Right ventricle myocardium inferior (tissue), 1 donor: ENCODE measurements at regions not wholly inside any gene's neighbourhood (a gene's known extent, or its start where the extent isn't known, plus 50 kb on each side); places are given as distances from the start of the nearest gene placed in this dataset.
A peak's percentile ranks its signal among the peaks of the same experiment; 100 is the strongest.
"Not testable (repeated sequence)": the region's sequence is repeated elsewhere in the genome, so short reads cannot be mapped to it uniquely, and the experiment has no call there.

Source experiments
- ATAC-seq: fragments of 200-7000 bp; cut with Tn5 transposase; one replicate; pipeline ENCODE4 v1.9.1; 2020; ENCODE audit warnings: mild to moderate bottlenecking, moderate library complexity
- DNase-seq: peaks from one replicate; pipeline ENCODE4 v3.0.0; 2021; ENCODE audit errors: missing footprints
- intact Hi-C: fragments of 100-400 bp; cut with DNase I; formaldehyde crosslinking; loops from one replicate; pipeline ENCODE4 v1.11.0; 2022
- donor health status: DM: no; HTN: yes; CAD: no; lungs with severe emphysema.

DNA sequence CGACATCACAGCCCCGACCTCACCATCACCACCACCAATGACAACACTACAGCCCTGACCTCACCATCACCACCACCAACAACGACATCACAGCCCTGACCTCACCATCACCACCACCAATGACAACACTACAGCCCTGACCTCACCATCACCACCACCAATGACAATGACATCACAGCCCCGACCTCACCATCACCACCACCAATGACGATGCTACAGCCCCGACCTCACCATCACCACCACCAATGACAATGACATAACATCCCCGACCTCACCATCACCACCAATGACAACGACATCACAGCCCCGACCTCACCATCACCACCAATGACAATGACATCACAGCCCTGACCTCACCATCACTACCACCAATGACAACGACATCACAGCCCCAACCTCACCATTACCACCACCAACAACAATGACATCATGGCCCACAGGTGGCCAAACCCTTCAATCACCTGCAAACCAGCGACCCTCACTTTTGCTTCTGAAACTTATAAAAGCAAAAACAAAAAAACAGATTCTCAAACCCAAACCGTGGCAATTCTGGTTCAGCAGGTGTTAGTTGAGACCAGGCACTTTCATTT, 70.7 kb upstream of the TMEM18 start:
- ATAC-seq = no peak

DNA sequence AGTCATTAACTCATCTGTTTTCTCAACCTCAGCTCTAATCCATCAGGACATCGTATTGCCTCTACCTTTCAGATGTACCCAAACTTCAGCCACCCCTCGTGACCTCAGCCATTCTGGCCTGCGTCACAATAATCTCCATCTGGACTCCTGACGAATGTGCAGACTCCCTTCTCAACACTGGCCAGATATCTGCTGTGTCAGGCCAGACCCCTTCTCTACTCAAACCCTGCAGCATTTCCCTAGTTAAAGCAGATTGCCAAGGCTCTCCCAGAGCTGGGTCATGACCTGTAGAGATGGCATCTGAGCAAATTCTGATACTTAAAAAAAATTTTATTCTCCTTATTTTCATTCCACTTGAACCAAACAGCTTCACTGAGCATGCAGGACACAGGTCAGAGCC, 69.5 kb upstream of the TMEM18 start:
- ATAC-seq = no peak
- no peak for DNase-seq
- intact Hi-C loops = no loop called here

More for the DNA sequence above, 70.7 kb upstream of the TMEM18 start:
- no peak for DNase-seq
- intact Hi-C loops = no loop called here

DNA sequence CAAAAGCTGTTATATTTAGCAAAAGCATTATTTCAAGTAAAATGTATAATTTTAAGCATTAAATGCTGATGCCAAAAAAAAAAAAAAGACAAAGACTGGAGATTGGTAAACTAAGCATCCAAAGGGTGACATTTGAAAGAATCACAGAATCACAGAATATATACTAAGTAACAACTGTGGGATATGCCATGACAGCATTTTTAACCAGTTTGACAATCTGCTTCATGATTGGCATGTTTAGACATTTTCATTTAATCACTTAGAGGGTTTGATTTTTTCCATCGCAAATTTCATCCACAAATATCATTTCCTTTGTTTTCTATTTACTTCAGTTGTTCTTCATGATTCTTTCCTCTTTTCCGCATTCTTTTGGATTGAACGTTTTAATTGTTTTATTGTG, 66.9 kb upstream of the TMEM18 start:
- intact Hi-C loops = no loop called here
- ATAC-seq = no peak
- DNase-seq = no peak

DNA sequence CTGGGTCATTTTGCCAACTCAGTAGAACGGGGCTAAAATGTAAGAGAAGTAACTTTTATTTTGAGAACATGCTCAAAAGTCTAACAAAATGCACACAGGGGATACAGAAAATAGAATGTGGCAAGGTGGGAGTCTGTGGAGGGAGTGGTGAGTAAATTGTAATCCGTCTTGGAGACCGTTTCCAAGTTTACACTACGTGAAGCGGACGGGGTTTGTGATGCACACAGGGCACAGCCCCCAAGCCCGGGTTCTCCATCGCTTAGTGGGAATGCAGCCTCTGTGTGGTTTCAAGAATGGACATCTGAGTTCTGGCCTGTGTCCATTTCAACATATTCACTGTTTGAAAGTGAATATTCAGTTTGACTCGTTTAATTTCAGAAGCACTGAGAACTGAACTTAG, 65.0 kb upstream of the TMEM18 start:
- ATAC-seq (no peak), DNase-seq (no peak)
- intact Hi-C loops = no loop called here

DNA sequence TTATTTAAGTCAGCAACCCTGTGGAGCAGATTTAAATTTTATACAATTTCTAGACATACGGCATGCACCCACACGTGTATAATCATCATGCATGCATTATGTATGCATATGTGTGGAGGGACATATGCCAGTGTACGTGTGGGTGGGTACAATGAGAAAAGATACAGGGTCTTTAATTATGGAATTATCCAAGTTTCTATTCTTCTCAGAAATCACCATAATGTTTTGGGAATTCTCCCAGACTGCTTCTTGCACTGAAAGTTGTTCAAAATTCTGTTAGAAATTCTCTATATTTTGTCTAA, 63.9 kb upstream of the TMEM18 start:
- DNase-seq = no peak
- intact Hi-C loops = no loop called here
- no peak for ATAC-seq

DNA sequence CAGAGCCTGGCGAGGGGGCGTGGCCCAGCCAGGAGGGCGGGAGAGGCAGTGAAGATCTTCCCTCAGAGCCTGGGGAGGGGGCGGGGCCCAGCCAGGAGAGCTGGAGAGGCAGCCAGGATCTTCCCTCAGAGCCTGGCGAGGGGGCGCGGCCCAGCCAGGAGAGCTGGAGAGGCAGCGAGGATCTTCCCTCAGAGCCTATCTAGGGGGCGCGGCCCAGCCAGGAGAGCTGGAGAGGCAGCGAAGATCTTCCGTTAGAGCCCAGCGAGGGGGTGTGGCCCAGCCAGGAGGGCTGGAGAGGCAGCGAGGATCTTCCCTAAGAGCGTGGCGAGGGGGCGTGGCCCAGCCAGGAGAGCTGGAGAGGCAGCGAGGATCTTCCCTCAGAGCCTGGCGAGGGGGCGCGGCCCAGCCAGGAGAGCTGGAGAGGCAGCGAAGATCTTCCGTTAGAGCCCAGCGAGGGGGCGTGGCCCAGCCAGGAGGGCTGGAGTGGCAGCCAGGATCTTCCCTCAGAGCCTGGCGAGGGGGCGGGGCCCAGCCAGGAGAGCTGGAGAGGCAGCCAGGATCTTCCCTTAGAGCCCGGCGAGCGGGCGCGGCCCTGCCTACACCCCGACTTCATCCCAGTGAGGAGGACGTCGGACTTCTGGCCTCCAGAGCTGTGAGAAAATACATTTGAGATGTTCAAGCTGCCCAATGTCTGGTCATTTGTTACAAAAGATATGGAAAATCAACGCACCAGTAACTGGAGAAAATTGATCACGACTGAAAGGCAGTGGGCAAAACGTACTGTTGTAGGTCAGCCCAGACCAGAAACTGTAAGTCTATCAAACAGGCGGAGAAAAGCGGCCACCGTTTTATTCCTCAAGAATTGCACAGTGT, 63.4 kb upstream of the TMEM18 start:
- peak; percentile 80 for DNase-seq
- intact Hi-C loops, ATAC-seq: not testable (repeated sequence)

DNA sequence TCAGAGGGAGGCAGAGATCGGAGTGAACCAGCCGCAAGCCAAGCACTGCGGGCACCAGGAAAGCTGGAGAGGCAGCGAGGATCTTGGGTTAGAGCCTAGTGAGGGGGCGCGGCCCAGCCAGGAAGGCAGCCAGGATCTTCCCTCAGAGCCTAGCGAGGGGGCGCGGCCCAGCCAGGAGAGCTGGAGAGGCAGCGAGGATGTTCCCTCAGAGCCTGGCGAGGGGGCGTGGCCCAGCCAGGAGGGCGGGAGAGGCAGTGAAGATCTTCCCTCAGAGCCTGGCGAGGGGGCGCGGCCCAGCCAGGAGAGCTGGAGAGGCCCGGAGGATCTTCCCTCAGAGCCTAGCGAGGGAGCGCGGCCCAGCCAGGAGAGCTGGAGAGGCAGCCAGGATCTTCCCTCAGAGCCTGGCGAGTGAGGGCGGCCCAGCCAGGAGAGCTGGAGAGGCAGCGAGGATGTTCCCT, 62.7 kb upstream of the TMEM18 start:
- intact Hi-C loops, ATAC-seq, DNase-seq: not testable (repeated sequence)

DNA sequence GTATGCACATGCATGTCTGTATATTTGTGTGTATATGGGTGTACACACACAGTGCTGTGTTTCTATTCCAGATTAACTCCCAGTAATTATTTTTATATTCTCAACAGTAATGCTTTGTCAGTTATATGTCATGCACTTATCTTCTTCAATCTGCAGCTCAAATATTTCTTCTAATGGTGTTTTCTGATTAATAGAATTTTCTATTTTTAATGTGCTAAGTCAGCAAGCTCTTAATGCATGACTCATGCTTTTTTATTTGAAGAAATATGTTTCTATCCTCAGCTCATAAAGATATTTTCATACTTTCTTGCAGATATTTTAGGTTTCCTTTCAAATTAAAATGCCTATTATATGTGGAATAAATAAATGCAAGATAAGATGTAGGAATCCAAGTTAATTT, 59.7 kb upstream of the TMEM18 start:
- intact Hi-C loops = no loop called here

DNA sequence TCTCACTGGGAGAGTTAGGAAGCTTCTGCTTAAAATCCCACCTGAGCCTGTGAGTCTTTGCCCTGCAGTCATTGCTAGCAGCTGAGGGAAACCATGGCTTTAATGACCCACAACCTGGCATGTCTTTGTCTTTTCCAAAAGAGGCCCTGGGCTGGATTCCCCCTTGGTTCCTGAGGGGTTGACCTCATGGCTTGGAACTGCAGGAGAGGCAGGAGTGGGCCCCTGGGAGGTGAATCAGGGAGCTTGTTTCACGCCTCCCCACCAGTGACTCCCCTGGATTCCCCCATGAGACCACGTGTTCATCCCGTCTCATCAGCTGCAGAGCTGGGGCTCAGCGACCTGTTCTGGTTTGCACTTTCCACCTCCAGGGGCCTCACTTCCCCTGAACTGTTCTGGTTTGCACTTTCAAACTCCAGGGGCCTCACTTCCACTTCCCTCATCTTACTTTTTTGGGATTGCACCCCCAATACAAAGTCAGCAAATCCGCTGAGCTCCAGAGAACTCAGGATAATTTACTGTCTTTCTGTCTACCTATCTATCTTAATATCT, 58.5 kb upstream of the TMEM18 start:
- no peak for ATAC-seq
- intact Hi-C loops = no loop called here
- no peak for DNase-seq

More for the DNA sequence above, 59.7 kb upstream of the TMEM18 start:
- ATAC-seq (no peak), DNase-seq (no peak)

DNA sequence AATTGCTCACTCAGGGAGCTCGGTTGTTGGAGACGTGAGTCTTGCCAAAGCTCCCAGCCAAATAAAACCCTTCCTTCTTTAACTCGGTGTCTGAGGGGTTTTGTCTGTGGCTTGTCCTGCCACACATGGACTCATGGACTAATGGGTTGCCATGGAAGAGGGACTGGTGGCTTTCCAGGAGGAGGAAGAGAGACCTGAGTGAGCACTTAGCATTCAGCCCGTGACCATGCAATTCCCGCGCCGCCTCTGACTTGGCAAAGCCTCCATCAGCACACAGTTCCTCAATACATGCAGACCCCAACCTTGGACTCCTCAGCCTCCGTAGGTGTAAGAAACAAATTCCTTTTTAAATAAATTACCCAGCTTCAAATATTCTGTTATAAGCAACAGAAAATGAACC, 57.3 kb upstream of the TMEM18 start:
- intact Hi-C loops = no loop called here
- ATAC-seq (no peak), DNase-seq (no peak)

DNA sequence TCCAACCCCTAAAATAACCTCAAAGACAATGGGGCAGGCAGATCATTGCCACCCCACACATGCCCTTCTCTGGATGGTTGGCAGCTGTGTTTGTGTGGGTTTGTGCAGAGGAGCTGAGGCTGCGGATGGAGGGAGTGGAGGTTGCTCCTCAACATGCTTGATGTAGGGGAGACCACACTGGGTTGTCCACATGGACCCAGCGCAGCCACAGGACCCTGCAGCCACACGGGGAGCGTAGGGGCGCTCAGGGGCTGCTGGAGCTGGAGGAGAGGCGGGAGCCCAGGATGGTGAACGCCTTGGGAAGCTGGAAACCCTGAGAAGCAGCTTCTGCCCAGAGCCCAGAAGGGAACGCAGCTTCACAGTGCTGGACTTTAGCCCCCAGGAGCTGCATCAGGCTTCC, 56.3 kb upstream of the TMEM18 start:
- intact Hi-C loops = no loop called here
- DNase-seq (no peak), ATAC-seq (no peak)

DNA sequence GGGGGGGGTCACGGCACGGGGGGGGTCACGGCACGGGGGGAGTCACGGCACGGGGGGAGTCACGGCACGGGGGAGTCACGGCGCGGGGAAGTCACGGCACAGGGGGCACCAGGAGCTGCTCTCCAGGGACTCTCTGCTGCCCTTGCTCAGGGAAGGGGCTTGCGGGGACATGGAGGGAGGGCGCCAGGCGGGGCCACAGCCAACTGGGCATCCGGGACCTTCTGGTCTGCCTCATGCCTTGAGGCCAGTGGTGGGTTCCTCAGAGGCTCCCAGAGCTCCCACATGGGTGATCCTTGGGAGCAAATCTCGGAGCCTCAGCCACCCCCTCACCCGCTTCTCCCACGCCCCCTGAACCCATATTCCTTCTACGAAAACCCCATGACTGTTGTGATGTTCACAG, 55.8 kb upstream of the TMEM18 start:
- intact Hi-C loops = no loop called here
- DNase-seq (no peak), ATAC-seq (no peak)

DNA sequence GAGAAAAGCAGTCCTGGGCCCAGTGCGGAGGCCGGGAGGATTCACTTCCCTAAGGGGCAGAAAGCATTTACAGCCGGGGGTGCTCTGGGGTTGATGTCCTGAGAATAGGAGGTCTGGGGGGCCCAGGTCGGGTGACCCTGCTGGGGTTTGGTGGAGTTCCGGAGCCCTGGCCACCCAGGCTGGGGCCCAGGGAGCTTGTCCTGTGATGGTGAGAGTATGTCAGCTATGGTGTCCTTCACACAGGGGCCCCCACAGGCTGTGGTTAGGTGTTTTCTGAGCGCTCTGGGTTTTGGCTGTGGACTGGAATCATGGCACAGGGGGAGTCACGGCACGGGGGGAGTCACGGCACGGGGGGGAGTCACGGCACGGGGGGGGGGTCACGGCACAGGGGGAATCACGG, 54.5 kb upstream of the TMEM18 start:
- intact Hi-C loops = no loop called here
- no peak for ATAC-seq
- no peak for DNase-seq

DNA sequence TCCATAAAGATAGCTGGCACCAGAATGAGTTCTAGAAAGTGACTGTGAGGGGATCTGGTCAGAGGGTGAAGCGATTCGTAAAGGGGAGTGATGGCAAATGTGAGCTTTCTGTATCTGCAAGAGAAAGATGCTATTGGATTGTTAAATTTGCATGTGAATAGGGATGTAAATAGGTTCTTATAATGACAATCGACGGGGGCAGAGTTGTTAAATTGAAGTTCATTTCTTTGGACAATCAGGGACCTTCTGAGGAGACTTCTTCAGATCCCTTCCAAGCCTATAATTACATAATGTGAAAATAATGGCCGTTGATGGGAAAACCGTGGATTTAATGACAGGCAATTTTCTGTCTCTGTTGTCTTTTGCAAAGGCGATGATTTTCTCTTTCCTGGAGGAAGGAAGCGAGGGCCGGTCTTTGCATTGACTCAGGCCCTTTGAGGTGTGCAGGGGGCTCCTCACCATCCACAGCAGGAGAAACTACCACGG, 52.2 kb upstream of the TMEM18 start:
- DNase-seq (no peak), ATAC-seq (no peak)
- intact Hi-C loops = no loop called here

DNA sequence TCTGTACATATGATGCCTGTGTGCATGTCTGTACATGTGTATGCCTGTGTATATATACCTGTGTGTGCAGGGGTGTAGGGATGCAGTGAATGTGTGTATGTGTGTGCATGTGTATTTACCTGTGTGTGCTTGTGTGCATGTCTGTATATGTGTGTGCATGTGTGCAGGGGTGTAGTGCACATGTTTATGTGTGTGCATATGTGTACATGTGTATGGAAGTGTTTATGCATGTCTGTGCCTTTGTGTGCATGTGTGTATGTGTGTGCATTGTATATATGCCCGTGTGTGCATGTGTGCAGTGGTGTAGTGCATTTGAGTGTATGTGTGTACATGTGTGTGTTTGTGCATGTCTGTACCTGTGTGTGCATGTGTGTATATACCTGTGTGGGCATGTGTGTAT, 51.0 kb upstream of the TMEM18 start:
- intact Hi-C loops = no loop called here
- ATAC-seq (peak; percentile 23), DNase-seq (no peak)

DNA sequence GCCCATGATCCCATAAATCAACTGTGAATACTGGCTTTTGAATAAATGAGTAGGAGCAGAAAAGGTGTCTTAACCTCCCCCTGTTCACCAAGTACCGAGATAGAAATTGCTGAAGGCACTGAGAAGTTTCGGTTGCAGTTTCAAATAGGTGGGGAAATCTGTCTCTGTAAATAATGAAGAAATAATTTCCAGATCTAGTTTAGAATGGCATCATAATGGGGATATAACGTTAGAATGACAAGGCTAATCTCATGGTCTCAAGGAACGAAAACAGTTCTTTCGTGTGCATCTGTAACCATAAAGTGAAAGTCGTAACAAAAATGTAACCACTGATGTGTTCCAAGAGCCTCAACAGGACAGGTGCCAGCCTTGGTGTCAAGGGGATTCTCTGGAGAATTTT, 49.9 kb upstream of the TMEM18 start:
- intact Hi-C loops = no loop called here

More for the DNA sequence above, 49.9 kb upstream of the TMEM18 start:
- no peak for ATAC-seq
- DNase-seq = no peak
